PC-9 (cell line): ENCODE measurements at regions not wholly inside any gene's neighbourhood (a gene's known extent, or its start where the extent isn't known, plus 50 kb on each side); places are given as distances from the start of the nearest gene placed in this dataset.

Source experiments
- BruUV-seq: library from RNA; stranded (reverse); fragments of 400-500 nt; replicated peaks from 2 replicates; lab custom pipeline; 2021; lab: Mats Ljungman, UMichigan
- CTCF ChIA-PET: fragments of 300-600 bp; sonication (Branson Sonifier 250); formaldehyde crosslinking; loops from one replicate; lab custom pipeline; 2022; ENCODE audit warnings: antibody characterized with exemption; lab: Charles Lee
- POLR2A ChIA-PET: fragments of 300-600 bp; sonication (Branson Sonifier 250); formaldehyde crosslinking; loops from one replicate; lab custom pipeline; 2022; ENCODE audit warnings: antibody characterized with exemption; ENCODE audit not compliant: unreplicated experiment; lab: Charles Lee
- DNase-seq, 2 experiments: peaks; one replicate each; pipeline versions ENCODE4 v3.0.0 to v3.0.0-alpha.2; 2015 to 2022; ENCODE audit warnings: mixed read lengths in 1 of 2
- H2AFZ ChIP-seq: fragments of 200-600 bp; sonication (generic); 2 replicates; pipeline ENCODE4 v1.8.1; 2017; ENCODE audit warnings: antibody characterized with exemption
- H3F3A ChIP-seq: fragments of 200-600 bp; sonication (generic); 2 replicates; pipeline ENCODE4 v1.8.1; 2017; ENCODE audit warnings: antibody characterized with exemption, mild to moderate bottlenecking, low read depth; ENCODE audit not compliant: insufficient read depth
- H3K27ac ChIP-seq: fragments of 200-600 bp; sonication (generic); 2 replicates; pipeline ENCODE4 v1.6.1; 2016; ENCODE audit warnings: mixed run types
- H3K27me3 ChIP-seq: fragments of 200-600 bp; sonication (generic); 2 replicates; pipeline ENCODE4 v1.6.1; 2016; ENCODE audit warnings: low read depth, mixed run types; ENCODE audit not compliant: insufficient read depth
- H3K36me3 ChIP-seq: fragments of 200-600 bp; sonication (generic); 2 replicates; pipeline ENCODE4 v1.6.1; 2016; ENCODE audit warnings: low read depth, mixed run types
- H3K4me1 ChIP-seq: fragments of 200-600 bp; sonication (generic); replicated peaks from 2 replicates; pipeline ENCODE4 v1.6.1; 2016; ENCODE audit warnings: mixed run types; ENCODE audit not compliant: insufficient read depth
- H3K4me2 ChIP-seq: fragments of 200-600 bp; sonication (generic); 2 replicates; pipeline ENCODE4 v1.6.1; 2017; ENCODE audit warnings: mixed run types
- H3K4me3 ChIP-seq: fragments of 200-600 bp; sonication (generic); 2 replicates; pipeline ENCODE4 v1.6.1; 2016; ENCODE audit warnings: mixed run types
- H3K79me2 ChIP-seq: fragments of 200-600 bp; sonication (generic); 2 replicates; pipeline ENCODE4 v1.6.1; 2017; ENCODE audit warnings: low read depth, mixed run types
- H3K9me2 ChIP-seq: fragments of 200-600 bp; sonication (generic); 2 replicates; pipeline ENCODE4 v1.8.1; 2017; ENCODE audit warnings: mild to moderate bottlenecking; ENCODE audit not compliant: insufficient read depth
- H3K9me3 ChIP-seq: fragments of 200-600 bp; sonication (generic); 2 replicates; pipeline ENCODE4 v1.8.1; 2016; ENCODE audit warnings: low read depth; ENCODE audit not compliant: insufficient read depth
- H4K20me1 ChIP-seq: fragments of 200-600 bp; sonication (generic); 2 replicates; pipeline ENCODE4 v1.8.1; 2017; ENCODE audit not compliant: insufficient read depth
- CTCF ChIP-seq: fragments of 200-600 bp; sonication (generic); conservative IDR thresholded peaks from 2 replicates; pipeline ENCODE4 v1.6.1; 2017; ENCODE audit warnings: mixed run types, antibody characterized with exemption, mild to moderate bottlenecking, moderate library complexity
- EZH2 ChIP-seq: fragments of 200-600 bp; sonication (generic); IDR thresholded peaks from 2 replicates; pipeline ENCODE4 v1.8.0; 2017; ENCODE audit warnings: antibody characterized with exemption, low read depth
- intact Hi-C: fragments of 100-400 bp; cut with micrococcal nuclease; formaldehyde crosslinking; loops from one replicate; pipeline ENCODE4 v1.10.0; 2022; ENCODE audit not compliant: unreplicated experiment

DNA sequence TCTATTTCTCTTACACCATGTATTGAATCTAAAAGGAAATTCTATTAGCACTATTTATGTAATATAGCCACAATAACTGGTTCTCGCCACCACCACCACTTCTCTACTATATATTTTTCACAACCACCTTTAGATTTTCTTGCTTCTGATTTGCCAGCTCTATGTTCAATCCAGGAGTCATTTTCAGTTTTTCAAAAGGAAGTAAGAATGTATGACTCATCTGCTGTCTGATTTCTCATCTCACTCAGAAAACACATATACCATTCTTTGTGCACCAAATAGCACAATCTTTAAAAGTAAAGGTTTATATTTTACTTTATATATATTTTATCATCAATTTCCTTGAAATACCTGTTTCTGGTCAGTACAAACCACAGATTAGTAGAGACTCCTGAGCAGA, 1127.5 kb downstream of the TAF11L14 start:
- Histone ChIP-seq H3K9me3 (no peaks in the 10 kb centered on the region; the same call in 1 of the 2 replicates), H3K36me3 (no peaks in the 10 kb centered on the region), H3F3A (no peaks in the 10 kb centered on the region), H3K9me2 (no peaks in the 10 kb centered on the region), H3K4me1 (no peaks in the 10 kb centered on the region; the same call in 1 of the 2 replicates), H3K27me3 (no peaks in the 10 kb centered on the region), H3K79me2 (no peaks in the 10 kb centered on the region), H3K27ac (no peak overlapping the region), H3K4me2 (no peak overlapping the region), H2AFZ (no peak overlapping the region), H3K4me3 (no peak overlapping the region), H4K20me1 (no peaks in the 10 kb centered on the region)
- no peak for DNase-seq
- intact Hi-C loops: no loop called here
- ChIA-PET CTCF (interaction anchor here (0.6 to 0.9 kb wide), 2 partner anchors 297 to 846 kb away, joined by 3 to 10 read pairs; no protein-coding TSS in a partner anchor), POLR2A (interaction anchor here (0.5 kb wide), 1 partner anchor 507 kb away, joined by 4 read pairs; no protein-coding TSS in a partner anchor)
- TF ChIP-seq CTCF (no peak), EZH2 (no peak)
- BruUV-seq: no TSS peak

DNA sequence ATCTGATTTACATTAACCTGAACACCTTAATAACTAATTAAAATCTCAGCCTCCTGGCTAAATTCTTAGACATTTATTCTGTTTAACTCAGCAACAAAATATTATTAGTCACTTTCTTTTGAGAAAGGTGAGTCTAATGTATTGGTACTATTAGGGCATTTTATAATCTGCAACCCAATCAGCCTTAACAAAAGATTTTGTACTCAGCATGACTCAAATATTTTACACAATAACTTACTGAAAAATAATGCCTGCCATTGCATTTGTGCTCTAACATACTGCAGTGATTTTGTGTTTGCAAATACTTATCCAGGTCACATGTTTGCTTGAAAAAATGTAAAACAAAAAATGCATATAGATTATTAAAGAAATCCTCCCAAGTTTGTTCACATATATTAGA, 1129.9 kb downstream of the TAF11L14 start:
- TF ChIP-seq CTCF (no peak), EZH2 (no peak)
- Histone ChIP-seq H3K79me2 (no peaks in the 10 kb centered on the region), H3K27me3 (no peaks in the 10 kb centered on the region), H3K36me3 (no peaks in the 10 kb centered on the region), H3K4me2 (no peak overlapping the region), H4K20me1 (no peaks in the 10 kb centered on the region), H3K4me3 (no peak overlapping the region), H3F3A (no peaks in the 10 kb centered on the region), H3K4me1 (no peaks in the 10 kb centered on the region; the same call in 1 of the 2 replicates), H3K9me3 (no peaks in the 10 kb centered on the region; the same call in 1 of the 2 replicates), H3K9me2 (0 out of 2 replicates have a peak, but pooled peaks cover 2% of the 10 kb centered on the region), H3K27ac (no peak overlapping the region), H2AFZ (no peak overlapping the region)
- POLR2A ChIA-PET: interaction anchor here (0.6 kb wide), 1 partner anchor 651 kb away, joined by 3 read pairs; no protein-coding TSS in a partner anchor
- no peak for DNase-seq
- CTCF ChIA-PET: no interaction called here
- intact Hi-C loops: no loop called here
- no TSS peak for BruUV-seq

GRCh38 chr5:18765304-18765703, 1131.0 kb downstream of the TAF11L14 start:
- DNase-seq: no peak
- no peaks in the 10 kb centered on the region for H3K27me3 ChIP-seq
- H3F3A ChIP-seq: no peaks in the 10 kb centered on the region
- no peaks in the 10 kb centered on the region for H4K20me1 ChIP-seq
- H3K4me1 ChIP-seq: no peaks in the 10 kb centered on the region; the same call in 1 of the 2 replicates
- no peaks in the 10 kb centered on the region for H3K36me3 ChIP-seq
- H3K9me2 ChIP-seq: peaks cover 2% of the 10 kb centered on the region; the same call in 1 of the 2 replicates
- POLR2A ChIA-PET: no interaction called here
- no peak overlapping the region for H3K4me3 ChIP-seq
- no peak overlapping the region for H3K27ac ChIP-seq
- intact Hi-C loops: no loop called here
- no peaks in the 10 kb centered on the region; the same call in 1 of the 2 replicates for H3K9me3 ChIP-seq
- H3K79me2 ChIP-seq: no peaks in the 10 kb centered on the region
- no peak overlapping the region for H2AFZ ChIP-seq
- no TSS peak for BruUV-seq
- TF ChIP-seq CTCF (no peak), EZH2 (no peak)
- H3K4me2 ChIP-seq: no peak overlapping the region
- CTCF ChIA-PET: no interaction called here
